HPDE6-E6E7 (cell line): ENCODE measurements at regions not wholly inside any gene's neighbourhood (a gene's known extent, or its start where the extent isn't known, plus 50 kb on each side); places are given as distances from the start of the nearest gene placed in this dataset.
"Not testable (repeated sequence)": the region's sequence is repeated elsewhere in the genome, so short reads cannot be mapped to it uniquely, and the experiment has no call there.

Experiments
- DNase-seq: peaks from one replicate; pipeline ENCODE4 v3.0.0; 2011; ENCODE audit warnings: missing footprints; ENCODE audit errors: extremely low spot score

- no peak for DNase-seq
These were observed 322.9 kb upstream of the NRP1 start for GRCh38 chr10:33657154-33657908.

- no peak for DNase-seq
These were observed 321.5 kb upstream of the NRP1 start for GRCh38 chr10:33655921-33656320.

GRCh38 chr10:33655165-33655815, 320.8 kb upstream of the NRP1 start:
- no peak for DNase-seq

- DNase-seq: no peak
These were observed 319.3 kb upstream of the NRP1 start for GRCh38 chr10:33653584-33654367.

GRCh38 chr10:33652870-33653269, 318.4 kb upstream of the NRP1 start:
- no peak for DNase-seq

GRCh38 chr10:33650131-33650530, 315.7 kb upstream of the NRP1 start:
- DNase-seq: not testable (repeated sequence)

GRCh38 chr10:33643042-33643441, 308.6 kb upstream of the NRP1 start:
- no peak for DNase-seq

- no peak for DNase-seq
These were observed 304.4 kb upstream of the NRP1 start for GRCh38 chr10:33638891-33639290.

- DNase-seq: no peak
These were observed 303.9 kb upstream of the NRP1 start for GRCh38 chr10:33638374-33638773.

- DNase-seq: no peak
These were observed 301.6 kb upstream of the NRP1 start for GRCh38 chr10:33635967-33636515.

GRCh38 chr10:33632432-33632831, 298.0 kb upstream of the NRP1 start:
- DNase-seq: no peak

- DNase-seq: no peak
These were observed 297.5 kb upstream of the NRP1 start for GRCh38 chr10:33631991-33632390.

GRCh38 chr10:33630761-33631160, 296.3 kb upstream of the NRP1 start:
- no peak for DNase-seq

- no peak for DNase-seq
These were observed 293.1 kb upstream of the NRP1 start for GRCh38 chr10:33627611-33628010.

- DNase-seq: no peak
These were observed 292.5 kb upstream of the NRP1 start for GRCh38 chr10:33626798-33627466.

- DNase-seq: no peak
These were observed 289.2 kb upstream of the NRP1 start for GRCh38 chr10:33623669-33624068.

- DNase-seq: no peak
These were observed 286.6 kb upstream of the NRP1 start for GRCh38 chr10:33621101-33621500.

GRCh38 chr10:33618196-33618595, 283.7 kb upstream of the NRP1 start:
- DNase-seq: no peak

GRCh38 chr10:33617381-33618080, 283.1 kb upstream of the NRP1 start:
- no peak for DNase-seq

- DNase-seq: no peak
These were observed 282.5 kb upstream of the NRP1 start for GRCh38 chr10:33616956-33617355.

- DNase-seq: no peak
These were observed 278.1 kb upstream of the NRP1 start for GRCh38 chr10:33612551-33612950.
